Ascending aorta (tissue), 2 donors: ENCODE measurements at regions not wholly inside any gene's neighbourhood (a gene's known extent, or its start where the extent isn't known, plus 50 kb on each side); places are given as distances from the start of the nearest gene placed in this dataset.

Source experiments
- DNase-seq, 2 donors: peaks; one replicate each; pipeline ENCODE4 v3.0.0-alpha.2; 2019; ENCODE audit warnings: low spot score in 2 of 2
- H3K27ac ChIP-seq, 2 donors: fragments of 200-600 bp; sonication (generic); one replicate each; pipeline ENCODE4 v1.5.1; 2016 to 2017; ENCODE audit warnings: mild to moderate bottlenecking in 1 of 2
- H3K27me3 ChIP-seq: fragments of 200-600 bp; sonication (generic); one replicate; pipeline ENCODE4 v1.5.1; 2017
- H3K36me3 ChIP-seq, 2 donors: fragments of 200-600 bp; sonication (generic); one replicate each; pipeline ENCODE4 v1.5.1; 2016
- H3K4me1 ChIP-seq, 2 donors: fragments of 200-600 bp; sonication (generic); one replicate each; pipeline ENCODE4 v1.5.1; 2016 to 2017; ENCODE audit warnings: mild to moderate bottlenecking in 1 of 2
- H3K4me3 ChIP-seq, 2 donors: fragments of 200-600 bp; sonication (generic); one replicate each; pipeline ENCODE4 v1.5.1; 2016 to 2017; ENCODE audit warnings: mild to moderate bottlenecking in 1 of 2
- H3K9me3 ChIP-seq, 2 donors: fragments of 200-600 bp; sonication (generic); one replicate each; pipeline ENCODE4 v1.5.1; 2016
- intact Hi-C: fragments of 100-400 bp; cut with DNase I; formaldehyde crosslinking; loops from one replicate; pipeline ENCODE4 v1.15.1; 2023
- TF ChIP-seq, protein P1 (sequence below), 3 experiments: fragments of 200-600 bp in 2 of 3; fragments of 450-650 bp in 1 of 3; sonication (generic) in 2 of 3; IDR thresholded peaks; one replicate each; pipeline ENCODE4 v1.5.1; 2016 to 2019; ENCODE audit warnings: antibody characterized with exemption in 3 of 3, mild to moderate bottlenecking in 1 of 3, moderate library complexity in 1 of 3

GRCh38 chr1:221431068-221431651 lies 310.7 kb downstream of the DUSP10 start:
- Histone ChIP-seq H3K4me1 (no peaks in the 10 kb centered on the region), H3K27me3 (no peaks in the 10 kb centered on the region), H3K4me3 (no peak overlapping the region), H3K9me3 (no peaks in the 10 kb centered on the region), H3K27ac (no peak overlapping the region), H3K36me3 (no peaks in the 10 kb centered on the region)
- intact Hi-C loops = no loop called here
- TF ChIP-seq, protein P1, sequence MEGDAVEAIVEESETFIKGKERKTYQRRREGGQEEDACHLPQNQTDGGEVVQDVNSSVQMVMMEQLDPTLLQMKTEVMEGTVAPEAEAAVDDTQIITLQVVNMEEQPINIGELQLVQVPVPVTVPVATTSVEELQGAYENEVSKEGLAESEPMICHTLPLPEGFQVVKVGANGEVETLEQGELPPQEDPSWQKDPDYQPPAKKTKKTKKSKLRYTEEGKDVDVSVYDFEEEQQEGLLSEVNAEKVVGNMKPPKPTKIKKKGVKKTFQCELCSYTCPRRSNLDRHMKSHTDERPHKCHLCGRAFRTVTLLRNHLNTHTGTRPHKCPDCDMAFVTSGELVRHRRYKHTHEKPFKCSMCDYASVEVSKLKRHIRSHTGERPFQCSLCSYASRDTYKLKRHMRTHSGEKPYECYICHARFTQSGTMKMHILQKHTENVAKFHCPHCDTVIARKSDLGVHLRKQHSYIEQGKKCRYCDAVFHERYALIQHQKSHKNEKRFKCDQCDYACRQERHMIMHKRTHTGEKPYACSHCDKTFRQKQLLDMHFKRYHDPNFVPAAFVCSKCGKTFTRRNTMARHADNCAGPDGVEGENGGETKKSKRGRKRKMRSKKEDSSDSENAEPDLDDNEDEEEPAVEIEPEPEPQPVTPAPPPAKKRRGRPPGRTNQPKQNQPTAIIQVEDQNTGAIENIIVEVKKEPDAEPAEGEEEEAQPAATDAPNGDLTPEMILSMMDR (IDR thresholded peaks at IDR 0.05) = no peak
- DNase-seq = no peak

DNA sequence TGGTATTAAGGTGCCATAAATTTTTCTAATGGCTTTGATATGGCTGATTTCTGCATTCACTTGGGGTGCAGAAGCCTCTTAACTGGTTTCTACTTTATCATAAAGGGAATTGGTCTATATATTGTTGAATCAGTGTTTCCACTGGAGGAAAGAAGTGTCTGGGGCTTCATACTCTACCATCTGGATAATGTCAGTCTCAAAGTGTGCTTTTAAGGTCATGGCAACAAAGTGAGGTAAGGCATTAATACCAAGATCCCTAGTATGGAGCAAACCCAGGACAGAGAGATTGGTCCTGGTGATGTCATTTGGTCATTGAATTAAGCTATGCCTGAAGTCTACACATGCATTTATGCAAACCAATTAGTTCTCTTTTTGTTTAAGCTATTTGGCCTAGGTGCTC lies 309.9 kb downstream of the DUSP10 start:
- Histone ChIP-seq H3K27me3 (no peaks in the 10 kb centered on the region), H3K9me3 (no peaks in the 10 kb centered on the region)

GRCh38 chr1:221435504-221435904 lies 306.4 kb downstream of the DUSP10 start:
- H3K4me1 ChIP-seq = peaks cover 0 to 6% of the 10 kb centered on the region in 2 donors
- no peaks in the 10 kb centered on the region for H3K9me3 ChIP-seq
- H3K27ac ChIP-seq = no peak overlapping the region
- DNase-seq = no peak
- intact Hi-C loops = loop anchor here (1.0 kb wide), 2 partner anchors 172 to 561 kb away; no protein-coding TSS in a partner anchor
- H3K27me3 ChIP-seq = no peaks in the 10 kb centered on the region
- H3K36me3 ChIP-seq = no peaks in the 10 kb centered on the region
- TF ChIP-seq, protein P1 (IDR thresholded peaks at IDR 0.05) = peak; percentile 67 to 98 (median 95)
- no peak overlapping the region for H3K4me3 ChIP-seq

More for the DNA sequence above, 309.9 kb downstream of the DUSP10 start:
- Histone ChIP-seq H3K4me1 (no peaks in the 10 kb centered on the region), H3K27ac (no peak overlapping the region), H3K4me3 (no peak overlapping the region), H3K36me3 (no peaks in the 10 kb centered on the region)
- intact Hi-C loops = no loop called here
- TF ChIP-seq, protein P1 (IDR thresholded peaks at IDR 0.05) = no peak
- DNase-seq = no peak

DNA sequence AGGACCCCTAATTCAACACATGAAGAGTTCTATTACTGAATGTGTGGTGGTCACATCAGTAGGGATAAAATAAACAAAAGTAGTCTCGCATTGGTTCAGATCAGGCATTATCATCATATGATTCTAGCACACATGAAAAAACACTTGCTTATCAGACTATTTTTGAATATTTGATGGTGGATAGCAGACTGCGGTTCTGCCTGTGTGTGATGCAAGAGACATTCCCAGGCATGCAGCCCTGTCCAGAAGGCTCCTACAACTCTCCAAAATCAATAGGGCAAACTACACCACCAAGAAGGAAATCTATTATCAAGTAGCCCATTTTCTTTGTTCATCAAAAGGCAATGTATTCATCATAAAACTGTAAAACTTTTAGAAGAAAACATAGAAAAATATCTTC lies 304.7 kb downstream of the DUSP10 start:
- no peaks in the 10 kb centered on the region for H3K27me3 ChIP-seq
- H3K9me3 ChIP-seq = no peaks in the 10 kb centered on the region
- intact Hi-C loops = no loop called here
- H3K4me3 ChIP-seq = no peak overlapping the region
- H3K4me1 ChIP-seq = peaks cover 0 to 14% of the 10 kb centered on the region in 2 donors
- no peak overlapping the region for H3K27ac ChIP-seq
- TF ChIP-seq, protein P1 (IDR thresholded peaks at IDR 0.05) = no peak
- no peaks in the 10 kb centered on the region for H3K36me3 ChIP-seq
- no peak for DNase-seq

- H3K36me3 ChIP-seq = no peaks in the 10 kb centered on the region
- TF ChIP-seq, protein P1 (IDR thresholded peaks at IDR 0.05) = no peak
- intact Hi-C loops = no loop called here
These were observed 304.0 kb downstream of the DUSP10 start for GRCh38 chr1:221437926-221438325.

More at GRCh38 chr1:221437926-221438325, 304.0 kb downstream of the DUSP10 start:
- Histone ChIP-seq H3K9me3 (no peaks in the 10 kb centered on the region), H3K27ac (no peak overlapping the region), H3K4me1 (peaks cover 0 to 14% of the 10 kb centered on the region in 2 donors), H3K4me3 (no peak overlapping the region), H3K27me3 (no peaks in the 10 kb centered on the region)
- no peak for DNase-seq
